SK-N-SH (cell line): ENCODE measurements at regions not wholly inside any gene's neighbourhood (a gene's known extent, or its start where the extent isn't known, plus 50 kb on each side); places are given as distances from the start of the nearest gene placed in this dataset.

Experiments
- CTCF ChIA-PET: fragments of 300-600, 350-600 bp; formaldehyde crosslinking; extraction: SDS; loops from one replicate; lab custom pipeline; 2021; lab: Yijun Ruan, JAX
- POLR2A ChIA-PET: fragments of 350-600 bp; sonication (Branson Sonifier 250); formaldehyde crosslinking; extraction: SDS; loops from one replicate; lab custom pipeline; 2020; ENCODE audit warnings: antibody characterized with exemption, inconsistent platforms; lab: Yijun Ruan, JAX
- DNase-seq: peaks from one replicate; pipeline ENCODE4 v3.0.0; 2012
- H2AFZ ChIP-seq: fragments of 200-600 bp; sonication (generic); 2 replicates; pipeline ENCODE4 v1.8.1; 2016; ENCODE audit warnings: antibody characterized with exemption, mild to moderate bottlenecking, low read depth
- H3F3A ChIP-seq: fragments of 200-600 bp; sonication (generic); replicated peaks from 2 replicates; pipeline ENCODE3; 2016; ENCODE audit warnings: antibody characterized with exemption, mild to moderate bottlenecking; ENCODE audit not compliant: insufficient read depth
- H3K27ac ChIP-seq, 2 experiments: fragments of 200-500 bp in 1 of 2; fragments of 200-600 bp in 1 of 2; sonication (Bioruptor generic) in 1 of 2; sonication (generic), shearing (Covaris generic) in 1 of 2; 2 replicates each; pipeline versions ENCODE4 v1.5.1 to v1.6.1; 2014 to 2016; ENCODE audit warnings: low read depth in 2 of 2, inconsistent platforms in 1 of 2, low read length in 1 of 2, mild to moderate bottlenecking in 1 of 2, mixed read lengths in 1 of 2
- H3K27me3 ChIP-seq: fragments of 200-600 bp; sonication (generic), shearing (Covaris generic); 2 replicates; pipeline ENCODE4 v1.6.1; 2016; ENCODE audit warnings: mixed run types; ENCODE audit not compliant: insufficient read depth
- H3K36me3 ChIP-seq, 2 experiments: fragments of 200-500 bp in 1 of 2; fragments of 200-600 bp in 1 of 2; sonication (Bioruptor generic) in 1 of 2; sonication (generic) in 1 of 2; replicated peaks in 1 of 2; 2 replicates each; pipeline versions ENCODE3 to v1.5.1; 2014 to 2016; ENCODE audit warnings: low read length in 1 of 2, mild to moderate bottlenecking in 1 of 2; ENCODE audit not compliant: insufficient read depth in 2 of 2, control insufficient read depth in 1 of 2
- H3K4me1 ChIP-seq, 2 experiments: fragments of 200-500 bp in 1 of 2; fragments of 200-600 bp in 1 of 2; sonication (Bioruptor generic) in 1 of 2; sonication (generic), shearing (Covaris generic) in 1 of 2; 2 replicates each; pipeline versions ENCODE4 v1.5.1 to v1.6.1; 2014 to 2016; ENCODE audit warnings: low read depth in 1 of 2, low read length in 1 of 2, mixed run types in 1 of 2; ENCODE audit not compliant: insufficient read depth in 2 of 2, control insufficient read depth in 1 of 2
- H3K4me2 ChIP-seq: fragments of 200-600 bp; sonication (generic), shearing (Covaris generic); 2 replicates; pipeline ENCODE4 v1.6.1; 2017; ENCODE audit warnings: mixed run types
- H3K4me3 ChIP-seq, 2 experiments: fragments of 200-500 bp in 1 of 2; fragments of 200-600 bp in 1 of 2; sonication (Bioruptor generic) in 1 of 2; sonication (generic), shearing (Covaris generic) in 1 of 2; 2 replicates each; pipeline versions ENCODE4 v1.5.1 to v1.8.1; 2014 to 2016; ENCODE audit warnings: low read depth in 2 of 2, inconsistent platforms in 1 of 2, low read length in 1 of 2, mild to moderate bottlenecking in 1 of 2, mixed read lengths in 1 of 2, moderate library complexity in 1 of 2
- H3K79me2 ChIP-seq: fragments of 200-600 bp; sonication (generic); 2 replicates; pipeline ENCODE4 v1.8.1; 2017; ENCODE audit warnings: mild to moderate bottlenecking; ENCODE audit not compliant: insufficient read depth
- H3K9ac ChIP-seq: fragments of 200-600 bp; sonication (generic); 2 replicates; pipeline ENCODE4 v1.6.1; 2017; ENCODE audit warnings: mixed run types
- H3K9me2 ChIP-seq: fragments of 200-600 bp; sonication (generic); 2 replicates; pipeline ENCODE4 v1.6.1; 2017; ENCODE audit warnings: mixed run types
- H3K9me3 ChIP-seq: fragments of 200-600 bp; sonication (generic); 2 replicates; pipeline ENCODE4 v1.6.1; 2017; ENCODE audit warnings: mixed run types, mild to moderate bottlenecking, moderate library complexity
- H4K20me1 ChIP-seq: fragments of 200-600 bp; sonication (generic); 2 replicates; pipeline ENCODE4 v1.6.1; 2017; ENCODE audit warnings: mild to moderate bottlenecking, mixed run types; ENCODE audit not compliant: insufficient read depth
- CHD2 ChIP-seq: fragments of 150-350 bp; IDR thresholded peaks from 2 replicates; pipeline ENCODE4 v1.6.1; 2018; ENCODE audit warnings: low read length; ENCODE audit not compliant: partially characterized antibody
- ELF1 ChIP-seq: IDR thresholded peaks from 2 replicates; pipeline ENCODE4 v1.4.0; 2012
- EP300 ChIP-seq, 2 experiments: IDR thresholded peaks; 2 replicates each; pipeline versions ENCODE4 v1.4.0 to v1.6.1; 2012; ENCODE audit warnings: borderline replicate concordance in 1 of 2, low read depth in 1 of 2, low read length in 1 of 2
- FOSL2 ChIP-seq: IDR thresholded peaks from 2 replicates; pipeline ENCODE4 v1.4.0; 2012; ENCODE audit warnings: low read depth, mild to moderate bottlenecking, moderate library complexity, borderline replicate concordance
- FOXJ3 ChIP-seq: sonication (generic); formaldehyde crosslinking; IDR thresholded peaks from 2 replicates; pipeline ENCODE4 v1.5.1; 2020; ENCODE audit warnings: mild to moderate bottlenecking, missing genetic modification reagents
- FOXM1 ChIP-seq: IDR thresholded peaks from 2 replicates; pipeline ENCODE4 v1.4.0; 2012; ENCODE audit warnings: low read depth, mild to moderate bottlenecking
- GABPA ChIP-seq: IDR thresholded peaks from 2 replicates; pipeline ENCODE4 v1.4.0; 2012; ENCODE audit warnings: low read depth, mild to moderate bottlenecking
- GATA2 ChIP-seq: sonication (generic); formaldehyde crosslinking; IDR thresholded peaks from 2 replicates; pipeline ENCODE4 v1.5.0; 2020; ENCODE audit warnings: mild to moderate bottlenecking, missing genetic modification reagents
- MEF2A ChIP-seq: IDR thresholded peaks from 2 replicates; pipeline ENCODE4 v1.4.0; 2012; ENCODE audit warnings: low read depth, borderline replicate concordance
- NFIC ChIP-seq: IDR thresholded peaks from 2 replicates; pipeline ENCODE4 v1.4.0; 2012; ENCODE audit warnings: borderline replicate concordance
- POLR2AphosphoS5 ChIP-seq: IDR thresholded peaks from 2 replicates; pipeline ENCODE4 v1.6.1; 2012; ENCODE audit warnings: low read depth, low read length
- RAD21 ChIP-seq: IDR thresholded peaks from 2 replicates; pipeline ENCODE4 v1.6.1; 2012; ENCODE audit warnings: mild to moderate bottlenecking, low read length
- RXRA ChIP-seq: IDR thresholded peaks from 2 replicates; pipeline ENCODE4 v1.4.0; 2012; ENCODE audit warnings: low read depth, mild to moderate bottlenecking, borderline replicate concordance
- SMC3 ChIP-seq: IDR thresholded peaks from 2 replicates; pipeline ENCODE4 v1.6.1; 2012; ENCODE audit warnings: low read depth, low read length, improper control_type of control experiment
- TAF1 ChIP-seq: IDR thresholded peaks from 2 replicates; pipeline ENCODE4 v1.6.1; 2012; ENCODE audit warnings: low read depth, mild to moderate bottlenecking, low read length, moderate library complexity, borderline replicate concordance
- TCF12 ChIP-seq: IDR thresholded peaks from 2 replicates; pipeline ENCODE4 v1.4.0; 2012
- TEAD4 ChIP-seq: IDR thresholded peaks from 2 replicates; pipeline ENCODE4 v1.4.0; 2012; ENCODE audit warnings: mild to moderate bottlenecking, borderline replicate concordance; ENCODE audit not compliant: insufficient read depth
- WGBS: methylation state at CpG from one replicate; pipeline ENCODE4 v1.1.6; 2017; ENCODE audit warnings: low lambda C conversion rate; 5-methylcytosine and 5-hydroxymethylcytosine counted together
- TF ChIP-seq, protein P1 (sequence below): IDR thresholded peaks from 2 replicates; pipeline ENCODE4 v1.6.1; 2012; ENCODE audit warnings: mild to moderate bottlenecking, low read depth, low read length, moderate library complexity
- TF ChIP-seq, protein P2 (sequence below): fragments of 200-600 bp; sonication (generic); IDR thresholded peaks from 2 replicates; pipeline ENCODE4 v1.6.1; 2017; ENCODE audit warnings: antibody characterized with exemption, mild to moderate bottlenecking, moderate library complexity
- TF ChIP-seq, protein P3 (sequence below): fragments of 150-350 bp; IDR thresholded peaks from 2 replicates; pipeline ENCODE4 v1.6.1; 2016; ENCODE audit warnings: mild to moderate bottlenecking, low read depth, low read length
- TF ChIP-seq, protein P4 (sequence below): IDR thresholded peaks from 2 replicates; pipeline ENCODE4 v1.4.0; 2012; ENCODE audit warnings: low read depth
- TF ChIP-seq, protein P5 (sequence below): IDR thresholded peaks from 2 replicates; pipeline ENCODE4 v1.4.0; 2012; ENCODE audit warnings: low read depth, borderline replicate concordance

DNA sequence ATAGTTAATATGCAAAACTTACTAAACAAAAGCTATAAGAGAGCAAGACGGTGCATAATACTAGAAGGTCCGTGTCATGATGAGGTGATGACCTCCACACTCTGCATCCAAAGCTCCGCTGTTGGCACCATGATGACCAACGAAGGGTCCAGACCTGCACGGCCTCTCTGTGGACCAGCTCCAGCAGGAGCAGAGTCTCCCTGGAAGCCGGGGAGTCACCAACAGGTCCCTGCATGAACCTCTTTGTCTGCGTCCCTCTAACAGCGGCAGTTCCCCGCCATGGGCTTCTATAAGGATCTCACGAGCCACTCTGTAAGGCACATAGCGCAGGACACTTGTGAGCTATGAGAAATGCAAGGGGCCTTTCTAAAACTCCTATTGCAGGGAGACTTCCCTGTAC is 517.3 kb downstream of the BRD1 start:
- Histone ChIP-seq H3K79me2 (no peaks in the 10 kb centered on the region), H2AFZ (no peak overlapping the region), H3K9me3 (0 out of 2 replicates have a peak, but pooled peaks cover 3% of the 10 kb centered on the region), H3K4me1 (no peaks in the 10 kb centered on the region; a peak in 1 of 4 replicates), H3K27me3 (peaks cover 6% of the 10 kb centered on the region; the same call in 1 of the 2 replicates), H3K9ac (no peak overlapping the region), H3F3A (no peaks in the 10 kb centered on the region), H4K20me1 (no peaks in the 10 kb centered on the region), H3K36me3 (no peaks in the 10 kb centered on the region), H3K27ac (no peak overlapping the region), H3K9me2 (no peaks in the 10 kb centered on the region), H3K4me2 (no peak overlapping the region), H3K4me3 (no peak overlapping the region)
- 25% methylated on average over 10 of the region's 11 CpGs for WGBS
- no peak for TF ChIP-seq RXRA
- no peak for TF ChIP-seq NFIC
- no peak for TF ChIP-seq EP300 (IDR thresholded peaks at IDR 0.05; ENCODE audit: borderline replicate concordance in 1 of 2, low read depth in 1 of 2, low read length in 1 of 2)
- TF ChIP-seq, protein P1, sequence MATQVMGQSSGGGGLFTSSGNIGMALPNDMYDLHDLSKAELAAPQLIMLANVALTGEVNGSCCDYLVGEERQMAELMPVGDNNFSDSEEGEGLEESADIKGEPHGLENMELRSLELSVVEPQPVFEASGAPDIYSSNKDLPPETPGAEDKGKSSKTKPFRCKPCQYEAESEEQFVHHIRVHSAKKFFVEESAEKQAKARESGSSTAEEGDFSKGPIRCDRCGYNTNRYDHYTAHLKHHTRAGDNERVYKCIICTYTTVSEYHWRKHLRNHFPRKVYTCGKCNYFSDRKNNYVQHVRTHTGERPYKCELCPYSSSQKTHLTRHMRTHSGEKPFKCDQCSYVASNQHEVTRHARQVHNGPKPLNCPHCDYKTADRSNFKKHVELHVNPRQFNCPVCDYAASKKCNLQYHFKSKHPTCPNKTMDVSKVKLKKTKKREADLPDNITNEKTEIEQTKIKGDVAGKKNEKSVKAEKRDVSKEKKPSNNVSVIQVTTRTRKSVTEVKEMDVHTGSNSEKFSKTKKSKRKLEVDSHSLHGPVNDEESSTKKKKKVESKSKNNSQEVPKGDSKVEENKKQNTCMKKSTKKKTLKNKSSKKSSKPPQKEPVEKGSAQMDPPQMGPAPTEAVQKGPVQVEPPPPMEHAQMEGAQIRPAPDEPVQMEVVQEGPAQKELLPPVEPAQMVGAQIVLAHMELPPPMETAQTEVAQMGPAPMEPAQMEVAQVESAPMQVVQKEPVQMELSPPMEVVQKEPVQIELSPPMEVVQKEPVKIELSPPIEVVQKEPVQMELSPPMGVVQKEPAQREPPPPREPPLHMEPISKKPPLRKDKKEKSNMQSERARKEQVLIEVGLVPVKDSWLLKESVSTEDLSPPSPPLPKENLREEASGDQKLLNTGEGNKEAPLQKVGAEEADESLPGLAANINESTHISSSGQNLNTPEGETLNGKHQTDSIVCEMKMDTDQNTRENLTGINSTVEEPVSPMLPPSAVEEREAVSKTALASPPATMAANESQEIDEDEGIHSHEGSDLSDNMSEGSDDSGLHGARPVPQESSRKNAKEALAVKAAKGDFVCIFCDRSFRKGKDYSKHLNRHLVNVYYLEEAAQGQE: no peak
- no peak for TF ChIP-seq ELF1
- no peak for TF ChIP-seq SMC3
- TF ChIP-seq RAD21: no peak
- no peak for TF ChIP-seq TEAD4
- TF ChIP-seq GATA2: no peak
- TF ChIP-seq CHD2: no peak
- TF ChIP-seq POLR2AphosphoS5: no peak
- TF ChIP-seq FOXJ3: no peak
- DNase-seq: no peak
- ChIA-PET POLR2A (no interaction called here), CTCF (interaction anchor here (0.6 to 0.9 kb wide), 3 partner anchors 264 to 644 kb away, joined by 3 to 4 read pairs (median 3); no protein-coding TSS in a partner anchor)

DNA sequence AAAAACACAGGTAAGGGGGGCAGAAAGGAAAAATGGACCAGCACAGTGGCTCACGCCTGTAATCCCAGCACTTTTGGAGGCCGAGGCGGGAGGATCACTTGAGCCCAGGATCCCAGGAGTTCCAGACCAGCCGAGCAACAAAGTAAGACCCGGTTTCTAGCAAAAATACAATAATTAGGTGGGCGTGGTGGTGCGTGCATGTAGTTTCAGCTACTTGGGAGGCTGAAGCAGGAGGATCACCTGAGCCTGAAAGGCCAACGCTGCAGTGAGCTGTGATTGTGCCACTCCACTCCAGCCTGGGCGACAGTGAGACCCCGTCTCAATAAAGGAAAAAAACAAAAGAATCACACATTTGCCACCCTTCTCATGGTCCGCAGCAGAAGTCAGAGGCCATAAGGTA is 519.4 kb downstream of the BRD1 start:
- H3K9me3 ChIP-seq: 0 out of 2 replicates have a peak, but pooled peaks cover 3% of the 10 kb centered on the region
- 45% methylated on average over 11 of the region's 11 CpGs for WGBS
- H3K4me3 ChIP-seq: no peak overlapping the region
- POLR2A ChIA-PET: no interaction called here
- peaks cover 0 to 17% of the 10 kb centered on the region in 2 experiments; a peak in 1 of 4 replicates for H3K4me1 ChIP-seq
- no peak overlapping the region for H2AFZ ChIP-seq
- no peak overlapping the region for H3K9ac ChIP-seq
- no peaks in the 10 kb centered on the region for H4K20me1 ChIP-seq
- H3K9me2 ChIP-seq: no peaks in the 10 kb centered on the region
- H3K27me3 ChIP-seq: peaks cover 6% of the 10 kb centered on the region; the same call in 1 of the 2 replicates
- no peak overlapping the region for H3K27ac ChIP-seq
- no peaks in the 10 kb centered on the region for H3K79me2 ChIP-seq
- H3K4me2 ChIP-seq: no peak overlapping the region
- H3K36me3 ChIP-seq: no peaks in the 10 kb centered on the region
- H3F3A ChIP-seq: no peaks in the 10 kb centered on the region
- no peak for DNase-seq
- CTCF ChIA-PET: interaction anchor here (1.3 to 1.8 kb wide), 2 partner anchors 262 to 322 kb away, joined by 3 to 7 read pairs; no protein-coding TSS in a partner anchor
- TF ChIP-seq FOSL2 (no peak), FOXM1 (no peak), MEF2A (no peak), TCF12 (no peak), GABPA (no peak), NFIC (no peak), TEAD4 (no peak), TAF1 (no peak), RXRA (no peak), POLR2AphosphoS5 (no peak), RAD21 (no peak), EP300 (IDR thresholded peaks at IDR 0.05; ENCODE audit: borderline replicate concordance in 1 of 2, low read depth in 1 of 2, low read length in 1 of 2) (no peak)
- TF ChIP-seq, protein P2, sequence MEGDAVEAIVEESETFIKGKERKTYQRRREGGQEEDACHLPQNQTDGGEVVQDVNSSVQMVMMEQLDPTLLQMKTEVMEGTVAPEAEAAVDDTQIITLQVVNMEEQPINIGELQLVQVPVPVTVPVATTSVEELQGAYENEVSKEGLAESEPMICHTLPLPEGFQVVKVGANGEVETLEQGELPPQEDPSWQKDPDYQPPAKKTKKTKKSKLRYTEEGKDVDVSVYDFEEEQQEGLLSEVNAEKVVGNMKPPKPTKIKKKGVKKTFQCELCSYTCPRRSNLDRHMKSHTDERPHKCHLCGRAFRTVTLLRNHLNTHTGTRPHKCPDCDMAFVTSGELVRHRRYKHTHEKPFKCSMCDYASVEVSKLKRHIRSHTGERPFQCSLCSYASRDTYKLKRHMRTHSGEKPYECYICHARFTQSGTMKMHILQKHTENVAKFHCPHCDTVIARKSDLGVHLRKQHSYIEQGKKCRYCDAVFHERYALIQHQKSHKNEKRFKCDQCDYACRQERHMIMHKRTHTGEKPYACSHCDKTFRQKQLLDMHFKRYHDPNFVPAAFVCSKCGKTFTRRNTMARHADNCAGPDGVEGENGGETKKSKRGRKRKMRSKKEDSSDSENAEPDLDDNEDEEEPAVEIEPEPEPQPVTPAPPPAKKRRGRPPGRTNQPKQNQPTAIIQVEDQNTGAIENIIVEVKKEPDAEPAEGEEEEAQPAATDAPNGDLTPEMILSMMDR: no peak
- TF ChIP-seq, protein P3, sequence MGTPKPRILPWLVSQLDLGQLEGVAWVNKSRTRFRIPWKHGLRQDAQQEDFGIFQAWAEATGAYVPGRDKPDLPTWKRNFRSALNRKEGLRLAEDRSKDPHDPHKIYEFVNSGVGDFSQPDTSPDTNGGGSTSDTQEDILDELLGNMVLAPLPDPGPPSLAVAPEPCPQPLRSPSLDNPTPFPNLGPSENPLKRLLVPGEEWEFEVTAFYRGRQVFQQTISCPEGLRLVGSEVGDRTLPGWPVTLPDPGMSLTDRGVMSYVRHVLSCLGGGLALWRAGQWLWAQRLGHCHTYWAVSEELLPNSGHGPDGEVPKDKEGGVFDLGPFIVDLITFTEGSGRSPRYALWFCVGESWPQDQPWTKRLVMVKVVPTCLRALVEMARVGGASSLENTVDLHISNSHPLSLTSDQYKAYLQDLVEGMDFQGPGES: no peak
- TF ChIP-seq, protein P4, sequence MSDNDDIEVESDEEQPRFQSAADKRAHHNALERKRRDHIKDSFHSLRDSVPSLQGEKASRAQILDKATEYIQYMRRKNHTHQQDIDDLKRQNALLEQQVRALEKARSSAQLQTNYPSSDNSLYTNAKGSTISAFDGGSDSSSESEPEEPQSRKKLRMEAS: no peak
- TF ChIP-seq, protein P5, sequence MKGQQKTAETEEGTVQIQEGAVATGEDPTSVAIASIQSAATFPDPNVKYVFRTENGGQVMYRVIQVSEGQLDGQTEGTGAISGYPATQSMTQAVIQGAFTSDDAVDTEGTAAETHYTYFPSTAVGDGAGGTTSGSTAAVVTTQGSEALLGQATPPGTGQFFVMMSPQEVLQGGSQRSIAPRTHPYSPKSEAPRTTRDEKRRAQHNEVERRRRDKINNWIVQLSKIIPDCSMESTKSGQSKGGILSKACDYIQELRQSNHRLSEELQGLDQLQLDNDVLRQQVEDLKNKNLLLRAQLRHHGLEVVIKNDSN: no peak
